Right cardiac atrium (tissue), 5 donors: ENCODE measurements at regions not wholly inside any gene's neighbourhood (a gene's known extent, or its start where the extent isn't known, plus 50 kb on each side); places are given as distances from the start of the nearest gene placed in this dataset.

Experiments
- ATAC-seq, 2 donors: fragments of 200-7000 bp; cut with Tn5 transposase; one replicate each; pipeline versions ENCODE4 v1.8.0 to v1.9.1; 2020; ENCODE audit warnings: moderate library complexity in 2 of 2, mild to moderate bottlenecking in 1 of 2
- DNase-seq, 3 donors: peaks; one replicate each; pipeline ENCODE4 v3.0.0-alpha.2; 2020
- H3K27ac ChIP-seq: one replicate; pipeline ENCODE4 v1.5.1; 2013; ENCODE audit warnings: mild to moderate bottlenecking, low read length, control low read depth, moderate library complexity
- H3K27me3 ChIP-seq: one replicate; pipeline ENCODE4 v1.6.1; 2013; ENCODE audit not compliant: control insufficient read depth, insufficient read depth
- H3K4me1 ChIP-seq: one replicate; pipeline ENCODE4 v1.6.1; 2013; ENCODE audit warnings: low read length; ENCODE audit not compliant: control insufficient read depth, insufficient read depth
- H3K4me3 ChIP-seq: one replicate; pipeline ENCODE4 v1.5.1; 2013; ENCODE audit warnings: low read length, control low read depth
- H3K9me3 ChIP-seq: one replicate; pipeline ENCODE4 v1.6.1; 2013; ENCODE audit warnings: low read length; ENCODE audit not compliant: control insufficient read depth
- WGBS: extraction: QIAGEN DNeasy Blood & Tissue Kit; methylation state at CpG from one replicate; pipeline ENCODE4 v1.1.7; 2013; 5-methylcytosine and 5-hydroxymethylcytosine counted together
- intact Hi-C, 4 donors: fragments of 100-400 bp; cut with DNase I; formaldehyde crosslinking; loops; one replicate each; pipeline versions ENCODE4 v1.11.0 to v1.14.0; 2022 to 2023
- donor health status: healthy with polysubstance abuse.
- donor health status: DM: no; HTN: yes; CAD: no.
- donor health status: DM: no; HTN: no; CAD: no.
- donor health status: DM: no; HTN: yes; CAD: no; lungs with severe emphysema.
- donor health status: DM: yes; HTN: yes; CAD: no.

- Histone ChIP-seq H3K9me3 (no peaks in the 10 kb centered on the region), H3K4me3 (no peak overlapping the region), H3K27me3 (no peaks in the 10 kb centered on the region), H3K4me1 (no peaks in the 10 kb centered on the region), H3K27ac (no peak overlapping the region)
- ATAC-seq: no peak
- 93% methylated on average over 1 of the region's 1 CpG for WGBS
- intact Hi-C loops: no loop called here
- no peak for DNase-seq
These were observed 190.0 kb downstream of the GAS1 start for GRCh38 chr9:86757382-86757720.

DNA sequence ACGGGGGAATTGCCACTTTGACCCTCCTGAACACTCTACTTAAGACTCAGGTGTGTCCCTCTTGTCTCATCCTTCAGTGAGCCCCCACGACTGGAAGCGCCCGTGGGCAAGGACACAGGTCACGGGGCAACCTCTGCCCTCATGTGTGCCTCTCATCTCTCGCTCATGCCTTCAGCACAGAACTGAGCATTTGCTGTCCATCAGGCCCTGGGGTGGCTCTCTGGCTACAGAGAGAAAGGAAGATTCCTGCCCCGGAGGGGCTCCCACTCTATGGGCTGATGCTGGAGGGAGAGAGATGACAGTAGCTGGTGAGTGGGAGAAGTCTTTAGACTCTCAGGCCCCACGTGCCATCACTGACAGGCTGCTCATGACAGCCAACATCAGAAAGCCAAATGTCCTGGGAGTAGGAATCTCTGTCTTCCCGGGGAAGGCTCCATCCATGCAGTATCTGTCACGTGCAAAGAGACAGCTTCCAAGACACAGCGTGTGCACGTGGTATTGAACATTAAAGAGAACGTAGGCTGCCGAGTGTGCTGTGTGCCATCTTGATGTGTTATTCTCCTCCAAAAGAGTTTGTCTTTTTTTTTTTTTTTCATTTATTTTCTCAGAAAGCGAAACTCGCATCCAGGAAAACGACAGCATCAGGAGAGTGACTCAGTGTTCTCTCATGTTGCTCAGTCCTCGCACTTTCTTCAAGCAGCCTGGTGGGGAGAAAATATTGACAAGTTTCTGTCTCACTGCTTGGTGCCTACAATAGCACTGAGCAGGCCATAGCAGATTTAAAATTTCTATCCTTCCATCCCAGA is 190.5 kb downstream of the GAS1 start:
- H3K4me1 ChIP-seq: no peaks in the 10 kb centered on the region
- 67% methylated on average over 18 of the region's 18 CpGs for WGBS
- intact Hi-C loops: no loop called here
- H3K4me3 ChIP-seq: no peak overlapping the region
- H3K27me3 ChIP-seq: no peaks in the 10 kb centered on the region
- H3K9me3 ChIP-seq: no peaks in the 10 kb centered on the region
- H3K27ac ChIP-seq: no peak overlapping the region
- ATAC-seq: no peak
- no peak for DNase-seq

DNA sequence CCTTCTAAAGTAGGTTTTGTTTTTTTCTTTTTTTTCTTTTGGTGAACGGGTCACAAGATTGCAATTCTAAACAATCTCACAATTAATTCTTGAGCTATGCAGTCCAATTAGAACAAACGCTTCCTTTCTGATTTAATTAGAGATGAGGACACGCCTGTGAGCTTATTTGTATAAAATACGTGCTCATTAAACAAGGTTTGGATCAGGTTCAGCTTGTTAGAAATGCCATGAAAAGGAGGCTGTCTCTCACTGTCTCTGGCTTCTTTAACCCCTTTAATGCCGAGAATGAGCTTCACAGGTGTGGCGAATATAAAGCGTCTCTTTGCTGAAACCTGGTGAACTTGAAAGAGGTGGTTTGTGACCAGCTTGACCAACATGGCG is 191.8 kb downstream of the GAS1 start:
- Histone ChIP-seq H3K27ac (no peak overlapping the region), H3K27me3 (no peaks in the 10 kb centered on the region), H3K4me3 (no peak overlapping the region), H3K9me3 (no peaks in the 10 kb centered on the region), H3K4me1 (no peaks in the 10 kb centered on the region)
- no peak for DNase-seq
- intact Hi-C loops: no loop called here
- no peak for ATAC-seq
- whole genome bisulfite sequencing: 80% methylated on average over 8 of the region's 8 CpGs

DNA sequence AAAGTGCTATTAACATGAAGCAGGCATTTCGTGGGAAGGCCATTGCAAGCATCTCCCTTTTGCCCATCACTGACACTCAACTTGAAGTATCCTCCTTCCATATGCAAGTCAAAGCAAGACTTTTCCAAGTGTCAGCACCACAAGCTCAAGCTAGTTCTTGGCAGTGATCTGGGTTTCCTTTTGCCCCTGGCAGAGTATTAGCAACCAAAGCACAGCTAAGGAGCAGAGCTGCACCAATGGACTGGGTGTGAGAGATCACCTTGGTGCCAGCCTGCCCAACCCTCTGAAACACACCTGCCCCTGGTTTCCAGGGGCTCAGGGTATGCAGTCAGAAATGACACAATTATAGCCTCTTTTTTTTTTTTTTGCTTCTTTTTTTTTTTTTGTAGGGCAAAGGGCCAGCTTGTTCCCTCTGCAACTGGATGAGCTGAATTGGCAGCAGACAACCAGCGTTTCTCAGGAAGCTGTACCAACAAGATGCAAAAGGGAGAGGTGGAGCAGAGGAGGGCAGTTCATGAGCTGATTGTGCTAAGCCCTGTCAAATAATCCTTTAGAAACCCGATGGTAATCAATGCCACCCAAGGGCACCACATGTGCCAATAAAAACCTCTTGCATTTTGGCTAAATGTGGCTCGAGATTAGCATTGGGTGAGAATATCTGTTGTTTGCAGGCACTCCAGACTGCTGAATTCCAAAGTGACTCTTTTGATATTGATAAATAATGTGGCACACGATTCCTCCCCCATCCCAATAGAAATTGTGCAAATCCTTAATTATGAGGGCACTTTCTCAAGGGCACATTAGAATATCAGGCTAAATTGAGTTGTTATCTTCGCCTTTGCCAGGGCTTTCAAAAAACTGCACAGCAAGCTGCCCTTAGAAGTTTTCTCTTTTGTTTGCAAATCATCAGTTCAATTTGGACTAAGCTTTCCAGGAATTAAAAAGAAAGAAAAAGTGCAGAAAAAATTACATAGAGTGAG is 192.4 kb downstream of the GAS1 start:
- Histone ChIP-seq H3K4me1 (no peaks in the 10 kb centered on the region), H3K9me3 (no peaks in the 10 kb centered on the region), H3K27me3 (no peaks in the 10 kb centered on the region), H3K27ac (no peak overlapping the region), H3K4me3 (no peak overlapping the region)
- DNase-seq (no peak), ATAC-seq (no peak)
- intact Hi-C loops: no loop called here
- whole genome bisulfite sequencing: 48% methylated on average over 6 of the region's 6 CpGs

- intact Hi-C loops: no loop called here
- no peak overlapping the region for H3K27ac ChIP-seq
- ATAC-seq (no peak), DNase-seq (no peak)
- no peaks in the 10 kb centered on the region for H3K27me3 ChIP-seq
- H3K4me3 ChIP-seq: no peak overlapping the region
- WGBS: 75% methylated on average over 3 of the region's 3 CpGs
- no peaks in the 10 kb centered on the region for H3K4me1 ChIP-seq
- H3K9me3 ChIP-seq: no peaks in the 10 kb centered on the region
These were observed 193.5 kb downstream of the GAS1 start for GRCh38 chr9:86753836-86754235.

DNA sequence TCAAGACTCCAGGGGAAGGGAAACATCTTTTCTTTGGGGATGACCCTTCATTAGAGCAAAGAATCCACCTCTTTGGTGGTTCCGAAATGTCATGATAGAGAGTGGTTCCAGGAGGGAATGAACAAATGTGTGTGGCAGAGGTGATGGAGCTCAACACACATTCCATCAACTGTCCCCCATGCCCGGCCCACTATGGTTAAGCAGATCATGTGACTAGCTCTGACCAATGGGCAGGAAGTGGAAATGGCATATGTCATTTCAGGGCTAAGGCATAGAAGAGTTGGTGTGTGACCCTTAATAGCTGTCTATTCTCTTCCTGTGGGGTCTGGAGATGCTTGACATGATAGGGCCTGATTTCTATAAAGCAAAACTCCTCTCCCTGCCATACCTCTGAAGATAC is 194.6 kb downstream of the GAS1 start:
- Histone ChIP-seq H3K27ac (no peak overlapping the region), H3K4me1 (no peaks in the 10 kb centered on the region), H3K4me3 (no peak overlapping the region), H3K27me3 (no peaks in the 10 kb centered on the region), H3K9me3 (no peaks in the 10 kb centered on the region)
- WGBS: 88% methylated on average over 2 of the region's 2 CpGs
- ATAC-seq: no peak
- DNase-seq: no peak
- intact Hi-C loops: no loop called here

GRCh38 chr9:86751956-86752355 is 195.3 kb downstream of the GAS1 start:
- H3K27ac ChIP-seq: no peak overlapping the region
- H3K9me3 ChIP-seq: no peaks in the 10 kb centered on the region
- intact Hi-C loops: no loop called here
- DNase-seq (no peak), ATAC-seq (no peak)
- H3K4me3 ChIP-seq: no peak overlapping the region
- 95% methylated on average over 5 of the region's 5 CpGs for WGBS
- no peaks in the 10 kb centered on the region for H3K27me3 ChIP-seq
- no peaks in the 10 kb centered on the region for H3K4me1 ChIP-seq

GRCh38 chr9:86751207-86751606 is 196.1 kb downstream of the GAS1 start:
- Histone ChIP-seq H3K4me3 (no peak overlapping the region), H3K4me1 (no peaks in the 10 kb centered on the region), H3K27ac (no peak overlapping the region), H3K9me3 (no peaks in the 10 kb centered on the region), H3K27me3 (no peaks in the 10 kb centered on the region)
- DNase-seq: no peak
- no peak for ATAC-seq
- WGBS: 73% methylated on average over 4 of the region's 4 CpGs
- intact Hi-C loops: no loop called here

- peak in 1 of 2 donors; percentile 60 for ATAC-seq
- H3K4me1 ChIP-seq: no peaks in the 10 kb centered on the region
- intact Hi-C loops: no loop called here
- WGBS: 32% methylated on average over 4 of the region's 4 CpGs
- no peak overlapping the region for H3K4me3 ChIP-seq
- no peaks in the 10 kb centered on the region for H3K27me3 ChIP-seq
- no peaks in the 10 kb centered on the region for H3K9me3 ChIP-seq
- DNase-seq: no peak
- H3K27ac ChIP-seq: no peak overlapping the region
These were observed 197.4 kb downstream of the GAS1 start for GRCh38 chr9:86749894-86750255.

DNA sequence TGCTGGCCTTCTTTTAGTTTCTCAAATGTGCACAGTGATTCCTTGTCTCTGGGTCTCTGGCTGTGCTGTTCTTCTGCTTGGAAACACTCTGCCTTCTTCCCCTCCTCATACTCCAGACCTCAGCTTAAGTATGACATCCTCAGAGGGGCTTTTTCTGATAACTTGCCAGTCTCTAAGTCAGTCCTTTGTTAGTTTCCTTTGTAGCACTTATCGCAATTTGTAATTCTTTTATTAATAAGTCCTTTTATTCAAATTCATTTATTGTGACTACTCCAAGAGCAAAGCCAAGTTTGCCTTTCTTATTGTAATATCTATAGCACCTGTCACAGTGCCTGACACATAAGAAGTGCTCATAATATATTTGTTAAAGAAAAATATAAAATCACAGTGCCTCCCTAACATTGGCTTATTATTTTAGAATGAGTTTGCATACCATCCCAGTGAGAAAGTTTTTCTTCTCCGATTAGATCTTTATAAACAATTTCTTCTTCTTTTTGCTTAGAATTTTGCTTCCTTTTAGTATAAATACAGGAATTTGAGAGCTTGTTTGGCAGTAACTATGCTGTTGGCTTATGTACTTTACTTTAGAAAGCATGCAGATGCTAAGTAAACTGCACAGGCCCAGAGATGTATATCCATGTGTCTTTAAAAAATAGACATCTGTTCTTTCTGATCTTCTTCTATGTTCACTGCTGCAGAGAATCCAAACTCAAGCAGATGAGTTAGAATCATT is 198.0 kb downstream of the GAS1 start:
- H3K9me3 ChIP-seq: no peaks in the 10 kb centered on the region
- H3K27me3 ChIP-seq: no peaks in the 10 kb centered on the region
- DNase-seq (no peak), ATAC-seq (no peak)
- WGBS: 57% methylated on average over 2 of the region's 2 CpGs
- H3K4me1 ChIP-seq: no peaks in the 10 kb centered on the region
- intact Hi-C loops: no loop called here
- no peak overlapping the region for H3K4me3 ChIP-seq
- no peak overlapping the region for H3K27ac ChIP-seq

GRCh38 chr9:86747711-86748110 is 199.6 kb downstream of the GAS1 start:
- Histone ChIP-seq H3K4me1 (no peaks in the 10 kb centered on the region), H3K9me3 (no peaks in the 10 kb centered on the region), H3K4me3 (no peak overlapping the region), H3K27ac (no peak overlapping the region), H3K27me3 (no peaks in the 10 kb centered on the region)
- ATAC-seq: no peak
- intact Hi-C loops: no loop called here
- WGBS: 60% methylated on average over 2 of the region's 2 CpGs
- DNase-seq: no peak
